ENCODE measurements at regions not wholly inside any gene's neighbourhood (a gene's known extent, or its start where the extent isn't known, plus 50 kb on each side); places are given as distances from the start of the nearest gene placed in this dataset.

DNA sequence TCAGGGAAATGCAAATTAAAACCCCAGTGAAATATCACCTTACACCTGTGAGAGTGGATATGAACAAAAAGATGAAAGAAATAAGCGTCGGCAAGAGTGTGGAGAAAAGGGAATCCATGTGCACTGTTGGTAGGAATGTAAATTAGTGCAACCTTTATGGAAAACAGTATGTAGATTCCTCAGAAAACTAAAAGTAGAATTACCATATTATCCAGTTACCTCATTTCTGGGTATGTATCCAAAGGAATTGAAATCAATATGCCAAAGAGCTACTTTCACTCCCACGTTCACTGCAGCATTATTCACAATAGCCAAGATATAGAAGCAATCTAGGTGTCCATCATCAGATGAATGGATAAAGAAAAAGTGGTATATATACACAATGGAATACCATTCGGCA is 246.0 kb upstream of the ARHGAP20 start:
- ChIA-PET CTCF (no interaction called here), POLR2A (no interaction called here), RAD21 (ENCODE audit: low non-redundant PET in 1 of 2, low total read pairs in 2 of 2, uncharacterized antibody in 2 of 2, unreplicated experiment in 2 of 2) (no interaction called here)
- ATAC-seq (no peak), DNase-seq (ENCODE audit: low read depth, low spot score) (no peak)
- no peak overlapping the region for H3K4me3 ChIP-seq (replicated peaks in 1 of 2; ENCODE audit: low read depth in 1 of 2, low read length in 2 of 2)
- no peak for TF ChIP-seq YY1 (IDR thresholded peaks at IDR 0.05; ENCODE audit: extremely low read depth, insufficient replicate concordance, low read depth, low read length)
- TF ChIP-seq SIN3A (IDR thresholded peaks at IDR 0.05; ENCODE audit: low read depth), result no peak
- no peak for TF ChIP-seq FOSL1 (IDR thresholded peaks at IDR 0.05; ENCODE audit: low read depth)
- TF ChIP-seq, protein P1, sequence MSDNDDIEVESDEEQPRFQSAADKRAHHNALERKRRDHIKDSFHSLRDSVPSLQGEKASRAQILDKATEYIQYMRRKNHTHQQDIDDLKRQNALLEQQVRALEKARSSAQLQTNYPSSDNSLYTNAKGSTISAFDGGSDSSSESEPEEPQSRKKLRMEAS (IDR thresholded peaks at IDR 0.05), result no peak
- no peak for TF ChIP-seq JUND (IDR thresholded peaks at IDR 0.05)
- no peak for TF ChIP-seq EZH2 (IDR thresholded peaks at IDR 0.05)
- TF ChIP-seq ZBTB33 (IDR thresholded peaks at IDR 0.05; ENCODE audit: extremely low read depth, insufficient replicate concordance, low read length), result no peak
- TF ChIP-seq, protein P2, sequence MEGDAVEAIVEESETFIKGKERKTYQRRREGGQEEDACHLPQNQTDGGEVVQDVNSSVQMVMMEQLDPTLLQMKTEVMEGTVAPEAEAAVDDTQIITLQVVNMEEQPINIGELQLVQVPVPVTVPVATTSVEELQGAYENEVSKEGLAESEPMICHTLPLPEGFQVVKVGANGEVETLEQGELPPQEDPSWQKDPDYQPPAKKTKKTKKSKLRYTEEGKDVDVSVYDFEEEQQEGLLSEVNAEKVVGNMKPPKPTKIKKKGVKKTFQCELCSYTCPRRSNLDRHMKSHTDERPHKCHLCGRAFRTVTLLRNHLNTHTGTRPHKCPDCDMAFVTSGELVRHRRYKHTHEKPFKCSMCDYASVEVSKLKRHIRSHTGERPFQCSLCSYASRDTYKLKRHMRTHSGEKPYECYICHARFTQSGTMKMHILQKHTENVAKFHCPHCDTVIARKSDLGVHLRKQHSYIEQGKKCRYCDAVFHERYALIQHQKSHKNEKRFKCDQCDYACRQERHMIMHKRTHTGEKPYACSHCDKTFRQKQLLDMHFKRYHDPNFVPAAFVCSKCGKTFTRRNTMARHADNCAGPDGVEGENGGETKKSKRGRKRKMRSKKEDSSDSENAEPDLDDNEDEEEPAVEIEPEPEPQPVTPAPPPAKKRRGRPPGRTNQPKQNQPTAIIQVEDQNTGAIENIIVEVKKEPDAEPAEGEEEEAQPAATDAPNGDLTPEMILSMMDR (IDR thresholded peaks at IDR 0.05 in 2 of 3, conservative IDR thresholded peaks at IDR 0.05 in 1 of 3; ENCODE audit: borderline replicate concordance in 1 of 3, insufficient read depth in 1 of 3, low read depth in 2 of 3, low read length in 2 of 3), result no peak
- no peak for TF ChIP-seq CEBPB (IDR thresholded peaks at IDR 0.05; ENCODE audit: low read depth)
- no peak for TF ChIP-seq ELF1 (IDR thresholded peaks at IDR 0.05; ENCODE audit: borderline replicate concordance, low read depth)
- TF ChIP-seq CBX3 (IDR thresholded peaks at IDR 0.05; ENCODE audit: low read depth), result no peak
- TF ChIP-seq RAD21 (IDR thresholded peaks at IDR 0.05; ENCODE audit: low read depth), result no peak
- TF ChIP-seq ZFX (IDR thresholded peaks at IDR 0.05), result no peak
- no peak for TF ChIP-seq POLR2AphosphoS5 (IDR thresholded peaks at IDR 0.05; ENCODE audit: low read depth, low read length)
- TF ChIP-seq SRF (IDR thresholded peaks at IDR 0.05; ENCODE audit: low read depth), result no peak
- no peaks in the 10 kb centered on the region for H4K20me1 ChIP-seq (ENCODE audit: insufficient read depth)
- H3K27ac ChIP-seq (ENCODE audit: low read depth, low read length), result no peak overlapping the region
- H2AFZ ChIP-seq (ENCODE audit: low read depth, low read length, poor library complexity, severe bottlenecking), result no peak overlapping the region
- no peaks in the 10 kb centered on the region for H3K9me2 ChIP-seq (ENCODE audit: insufficient read depth)
- BruUV-seq (replicated peaks), result no TSS peak
- H3K4me2 ChIP-seq (ENCODE audit: low read length), result no peak overlapping the region
- peaks cover 22% of the 10 kb centered on the region for H3K27me3 ChIP-seq (ENCODE audit: insufficient read depth, low read length)
- intact Hi-C loops (cut with micrococcal nuclease), result no loop called here
- no peaks in the 10 kb centered on the region for H3K79me2 ChIP-seq (ENCODE audit: insufficient read depth, low read length)
- no peaks in the 10 kb centered on the region for H3K4me1 ChIP-seq (ENCODE audit: control insufficient read depth in 1 of 2, insufficient read depth in 2 of 2, low read length in 2 of 2)
- H3K36me3 ChIP-seq (ENCODE audit: control insufficient read depth in 1 of 2, insufficient read depth in 2 of 2, low read length in 2 of 2), result no peaks in the 10 kb centered on the region
- H3K9ac ChIP-seq (ENCODE audit: low read length), result no peak overlapping the region
- H3K9me3 ChIP-seq (ENCODE audit: control insufficient read depth in 1 of 2, insufficient read depth in 1 of 2, low read depth in 1 of 2, low read length in 2 of 2), result no peaks in the 10 kb centered on the region
